TTC549 (cell line): ENCODE measurements at regions not wholly inside any gene's neighbourhood (a gene's known extent, or its start where the extent isn't known, plus 50 kb on each side); places are given as distances from the start of the nearest gene placed in this dataset.

Experiments used
- FAIRE-seq: peaks from 2 replicates; lab custom pipeline; 2012; peaks lifted over from hg19 to GRCh38; lab: Jason Lieb, UNC

- no peak for FAIRE-seq
Measured at GRCh38 chr4:12296366-12296765, 867.7 kb upstream of the HS3ST1 start.

GRCh38 chr4:12293906-12294525 lies 865.3 kb upstream of the HS3ST1 start:
- no peak for FAIRE-seq

GRCh38 chr4:12286351-12286750 lies 857.7 kb upstream of the HS3ST1 start:
- no peak for FAIRE-seq

- FAIRE-seq = no peak
Measured at GRCh38 chr4:12270546-12270945, 841.9 kb upstream of the HS3ST1 start.

GRCh38 chr4:12265554-12265953 lies 836.9 kb upstream of the HS3ST1 start:
- FAIRE-seq = no peak

GRCh38 chr4:12260453-12260852 lies 831.8 kb upstream of the HS3ST1 start:
- FAIRE-seq = no peak

GRCh38 chr4:12244973-12245372 lies 816.3 kb upstream of the HS3ST1 start:
- FAIRE-seq = no peak

- no peak for FAIRE-seq
Measured at GRCh38 chr4:12242354-12242753, 813.7 kb upstream of the HS3ST1 start.

- no peak for FAIRE-seq
Measured at GRCh38 chr4:12239897-12240636, 811.4 kb upstream of the HS3ST1 start.

GRCh38 chr4:12231098-12231497 lies 802.4 kb upstream of the HS3ST1 start:
- FAIRE-seq = no peak

GRCh38 chr4:12221031-12221430 lies 792.3 kb upstream of the HS3ST1 start:
- no peak for FAIRE-seq

GRCh38 chr4:12211636-12212035 lies 782.9 kb upstream of the HS3ST1 start:
- no peak for FAIRE-seq

- no peak for FAIRE-seq
Measured at GRCh38 chr4:12207396-12207795, 778.7 kb upstream of the HS3ST1 start.

- FAIRE-seq = no peak
Measured at GRCh38 chr4:12206091-12206490, 777.4 kb upstream of the HS3ST1 start.

GRCh38 chr4:12203945-12204344 lies 775.3 kb upstream of the HS3ST1 start:
- no peak for FAIRE-seq

- FAIRE-seq = no peak
Measured at GRCh38 chr4:12200226-12200625, 771.5 kb upstream of the HS3ST1 start.

GRCh38 chr4:12186526-12186925 lies 757.8 kb upstream of the HS3ST1 start:
- FAIRE-seq = no peak

GRCh38 chr4:12178614-12179610 lies 750.2 kb upstream of the HS3ST1 start:
- no peak for FAIRE-seq

GRCh38 chr4:12177416-12177815 lies 748.7 kb upstream of the HS3ST1 start:
- no peak for FAIRE-seq

- no peak for FAIRE-seq
Measured at GRCh38 chr4:12173496-12173895, 744.8 kb upstream of the HS3ST1 start.

GRCh38 chr4:12172198-12172973 lies 743.7 kb upstream of the HS3ST1 start:
- FAIRE-seq = no peak

GRCh38 chr4:12170308-12170707 lies 741.6 kb upstream of the HS3ST1 start:
- FAIRE-seq = no peak
